T-helper 2 cell treated with Interferon-gamma antibody and Interleukin-4, amounts not matched to agents 5 μg/mL and 100 μg/mL, for 36 hours (primary cell): ENCODE measurements at regions not wholly inside any gene's neighbourhood (a gene's known extent, or its start where the extent isn't known, plus 50 kb on each side); places are given as distances from the start of the nearest gene placed in this dataset.

Experiments
- DNase-seq: peaks from one replicate; pipeline ENCODE4 v3.0.0; 2021; ENCODE audit warnings: low spot score
- H3K27ac Mint-ChIP-seq: one replicate; pipeline ENCODE4 v1.8.0; 2021; ENCODE audit warnings: mild to moderate bottlenecking, mixed read lengths
- H3K27me3 Mint-ChIP-seq: one replicate; pipeline ENCODE4 v1.8.0; 2021; ENCODE audit warnings: low read depth, mixed read lengths
- H3K36me3 Mint-ChIP-seq: one replicate; pipeline ENCODE4 v1.8.0; 2021; ENCODE audit warnings: low read depth, mixed read lengths
- H3K4me1 Mint-ChIP-seq: one replicate; pipeline ENCODE4 v1.8.0; 2021; ENCODE audit warnings: low read depth, mixed read lengths
- H3K4me3 Mint-ChIP-seq: one replicate; pipeline ENCODE4 v1.8.0; 2022; ENCODE audit warnings: mild to moderate bottlenecking, moderate library complexity, mixed read lengths
- H3K9me3 Mint-ChIP-seq: one replicate; pipeline ENCODE4 v1.8.0; 2021; ENCODE audit warnings: mixed read lengths

- H3K4me3 Mint-ChIP-seq, result no peak overlapping the region
- H3K4me1 Mint-ChIP-seq, result no peaks in the 10 kb centered on the region
- H3K27ac Mint-ChIP-seq, result no peak overlapping the region
- DNase-seq, result no peak
- H3K27me3 Mint-ChIP-seq, result peaks cover 10% of the 10 kb centered on the region
- no peaks in the 10 kb centered on the region for H3K36me3 Mint-ChIP-seq
- no peaks in the 10 kb centered on the region for H3K9me3 Mint-ChIP-seq
Observed at GRCh38 chr6:167731216-167731615, 95.5 kb upstream of the AFDN start.

DNA sequence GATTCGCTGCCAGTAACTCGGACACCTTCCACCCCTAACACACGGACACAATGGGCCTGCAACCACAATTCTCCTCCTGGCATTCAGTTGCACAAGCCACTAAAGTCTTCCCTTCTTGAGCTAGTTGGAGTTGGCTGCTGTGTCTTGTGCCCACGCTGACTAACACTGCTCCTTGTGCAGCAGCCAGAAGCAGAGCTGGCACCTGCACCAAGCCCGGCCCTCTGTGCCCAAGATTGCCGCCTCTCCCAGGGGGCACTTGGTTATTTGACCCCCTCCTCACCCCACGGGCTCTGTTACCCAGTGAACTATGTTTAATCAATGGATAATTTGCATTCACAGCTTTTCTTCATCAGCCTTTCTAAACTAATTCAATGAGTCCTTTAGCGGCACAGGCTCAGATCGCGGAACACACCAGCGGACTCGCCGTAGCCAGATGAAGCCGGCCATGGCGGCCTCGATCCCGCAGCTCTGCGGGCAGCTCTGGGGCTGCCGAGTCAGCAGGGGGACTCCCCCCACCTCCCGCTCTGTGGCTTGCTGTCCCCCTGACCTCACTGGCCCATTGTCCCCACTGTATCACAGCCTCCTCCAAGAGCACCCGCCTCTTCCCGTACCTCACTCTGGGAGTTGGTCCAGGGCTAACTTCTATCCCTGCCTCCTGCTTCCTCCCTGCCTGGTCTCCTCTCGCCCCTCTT lies 94.8 kb upstream of the AFDN start:
- DNase-seq, result no peak
- no peaks in the 10 kb centered on the region for H3K9me3 Mint-ChIP-seq
- no peaks in the 10 kb centered on the region for H3K4me1 Mint-ChIP-seq
- no peak overlapping the region for H3K27ac Mint-ChIP-seq
- no peaks in the 10 kb centered on the region for H3K36me3 Mint-ChIP-seq
- no peak overlapping the region for H3K4me3 Mint-ChIP-seq
- peaks cover 5% of the 10 kb centered on the region for H3K27me3 Mint-ChIP-seq

GRCh38 chr6:167733740-167734661 lies 92.7 kb upstream of the AFDN start:
- DNase-seq, result no peak
- no peak overlapping the region for H3K27ac Mint-ChIP-seq
- no peaks in the 10 kb centered on the region for H3K4me1 Mint-ChIP-seq

GRCh38 chr6:167734662-167735083 lies 92.0 kb upstream of the AFDN start:
- H3K4me3 Mint-ChIP-seq, result no peak overlapping the region
- H3K36me3 Mint-ChIP-seq, result no peaks in the 10 kb centered on the region
- no peak overlapping the region for H3K27ac Mint-ChIP-seq
- H3K4me1 Mint-ChIP-seq, result no peaks in the 10 kb centered on the region
- no peak for DNase-seq
- H3K9me3 Mint-ChIP-seq, result no peaks in the 10 kb centered on the region
- H3K27me3 Mint-ChIP-seq, result no peaks in the 10 kb centered on the region

More at GRCh38 chr6:167733740-167734661, 92.7 kb upstream of the AFDN start:
- Mint-ChIP-seq H3K27me3 (no peaks in the 10 kb centered on the region), H3K9me3 (no peaks in the 10 kb centered on the region), H3K4me3 (no peak overlapping the region), H3K36me3 (no peaks in the 10 kb centered on the region)

DNA sequence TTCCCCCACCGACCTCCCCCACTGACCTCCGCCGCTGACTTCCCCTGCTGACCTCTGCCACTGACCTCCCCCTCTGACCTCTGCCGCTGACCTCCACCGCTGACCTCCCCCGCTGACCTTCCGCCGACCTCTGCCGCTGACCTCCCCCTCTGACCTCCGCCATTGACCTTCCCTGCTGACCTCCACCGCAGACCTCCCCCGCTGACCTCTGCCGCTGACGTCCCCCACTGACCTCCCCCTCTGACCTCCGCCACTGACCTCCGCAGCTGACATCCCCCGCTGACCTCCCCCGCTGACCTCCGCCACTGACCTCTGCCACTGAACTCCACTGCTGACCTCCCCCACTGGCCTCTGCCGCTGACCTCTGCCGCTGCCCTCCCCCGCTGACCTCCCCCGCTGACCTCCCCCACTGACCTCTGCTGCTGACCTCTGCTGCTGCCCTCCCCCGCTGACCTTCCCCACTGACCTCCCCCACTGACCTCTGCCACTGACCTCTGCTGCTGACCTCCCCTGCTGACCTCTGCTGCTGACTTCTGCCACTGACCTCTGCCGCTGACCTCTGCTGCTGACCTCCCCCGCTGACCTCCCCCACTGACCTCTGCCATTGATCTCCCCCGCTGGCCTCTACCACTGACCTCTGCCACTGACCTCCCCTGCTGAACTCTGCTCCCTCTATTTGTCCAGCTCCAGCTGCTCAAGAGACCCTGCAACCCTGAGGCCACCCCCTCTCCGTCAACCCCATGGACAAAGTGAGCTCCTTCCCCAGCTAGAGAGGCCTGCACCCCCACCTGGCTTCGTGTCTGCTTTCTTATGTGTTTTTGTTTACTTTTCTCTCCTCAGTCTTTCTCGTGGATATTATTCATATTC lies 91.4 kb upstream of the AFDN start:
- H3K27ac Mint-ChIP-seq, result no peak overlapping the region

DNA sequence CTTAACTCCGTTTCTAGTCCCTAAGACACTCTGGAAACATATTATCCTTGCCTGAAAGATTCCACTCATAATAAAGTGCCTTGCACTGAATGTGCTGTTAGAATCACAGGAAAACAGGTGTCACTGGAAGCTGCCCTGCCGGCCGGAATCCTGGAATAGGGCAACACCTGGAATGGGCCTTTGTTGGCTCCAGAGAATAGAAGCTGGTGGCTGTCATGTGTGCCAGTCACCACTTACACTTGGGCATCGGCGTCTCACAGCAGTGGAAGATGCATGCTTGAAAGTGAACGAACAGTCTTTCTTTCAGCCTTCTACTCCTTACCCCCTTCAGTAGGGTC lies 90.8 kb upstream of the AFDN start:
- Mint-ChIP-seq H3K4me3 (no peak overlapping the region), H3K27ac (no peak overlapping the region), H3K27me3 (peaks cover 1% of the 10 kb centered on the region), H3K36me3 (no peaks in the 10 kb centered on the region), H3K9me3 (no peaks in the 10 kb centered on the region), H3K4me1 (no peaks in the 10 kb centered on the region)
- no peak for DNase-seq

More for the DNA sequence above, 91.4 kb upstream of the AFDN start:
- Mint-ChIP-seq H3K27me3 (peaks cover 1% of the 10 kb centered on the region), H3K4me3 (no peak overlapping the region), H3K4me1 (no peaks in the 10 kb centered on the region), H3K36me3 (no peaks in the 10 kb centered on the region), H3K9me3 (no peaks in the 10 kb centered on the region)
- DNase-seq, result no peak

GRCh38 chr6:167736486-167737204 lies 90.1 kb upstream of the AFDN start:
- Mint-ChIP-seq H3K4me3 (no peak overlapping the region), H3K36me3 (no peaks in the 10 kb centered on the region), H3K27me3 (peaks cover 1% of the 10 kb centered on the region), H3K9me3 (no peaks in the 10 kb centered on the region), H3K27ac (no peak overlapping the region), H3K4me1 (no peaks in the 10 kb centered on the region)
- DNase-seq, result no peak

DNA sequence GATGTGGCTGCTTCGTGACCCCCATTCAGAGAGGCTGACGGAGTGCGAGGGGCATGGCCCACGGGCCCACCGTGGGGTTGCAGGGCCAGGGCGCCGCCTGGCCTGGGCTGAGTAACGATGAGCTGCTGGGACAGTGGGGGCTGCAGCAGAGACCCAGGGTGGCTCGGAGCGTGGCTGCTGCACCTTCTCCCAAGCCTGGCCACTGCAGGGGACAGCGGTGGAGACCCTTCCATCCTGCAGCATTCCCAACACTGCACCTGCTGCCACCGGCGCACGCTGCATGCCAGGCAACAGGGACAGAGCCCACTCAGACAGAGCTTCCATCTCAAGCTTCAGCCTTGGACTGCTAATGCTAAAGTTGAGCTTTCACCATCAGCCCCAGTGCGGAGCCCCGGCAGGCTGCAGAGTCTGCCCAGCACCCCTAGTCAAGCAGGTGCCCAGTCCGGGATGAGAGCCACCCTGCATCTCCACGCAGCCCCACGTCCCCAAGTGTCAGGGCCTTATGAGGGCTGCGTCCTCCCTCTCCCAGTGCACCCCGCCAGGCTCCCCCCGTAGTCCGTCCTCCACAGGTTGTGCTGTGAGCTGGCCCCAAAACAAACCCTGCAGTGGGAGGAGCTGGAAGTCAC lies 89.4 kb upstream of the AFDN start:
- H3K4me1 Mint-ChIP-seq, result no peaks in the 10 kb centered on the region
- H3K27me3 Mint-ChIP-seq, result peaks cover 1% of the 10 kb centered on the region
- no peak overlapping the region for H3K27ac Mint-ChIP-seq
- H3K36me3 Mint-ChIP-seq, result no peaks in the 10 kb centered on the region
- H3K9me3 Mint-ChIP-seq, result no peaks in the 10 kb centered on the region
- H3K4me3 Mint-ChIP-seq, result no peak overlapping the region
- DNase-seq, result no peak

DNA sequence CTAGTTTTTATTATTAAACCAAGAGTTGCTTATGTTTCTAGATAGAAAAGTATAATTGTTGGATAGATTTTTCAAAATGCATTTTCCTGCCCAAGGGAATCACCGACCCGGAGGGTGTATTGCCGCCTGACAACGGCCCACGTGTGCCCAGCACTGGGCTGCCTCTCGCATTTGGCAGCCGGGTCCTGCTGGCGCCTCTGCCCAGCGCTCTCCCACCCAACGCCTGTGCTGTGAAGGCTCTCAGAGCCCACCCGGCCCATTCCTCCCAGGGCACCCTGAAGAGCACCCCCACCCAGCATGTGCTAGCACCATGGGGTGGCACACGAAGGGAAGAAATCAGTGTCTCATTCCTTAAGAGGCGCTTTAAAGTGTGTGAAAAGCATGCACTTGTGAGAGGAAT lies 88.3 kb upstream of the AFDN start:
- H3K9me3 Mint-ChIP-seq, result no peaks in the 10 kb centered on the region
- DNase-seq, result no peak
- no peaks in the 10 kb centered on the region for H3K4me1 Mint-ChIP-seq
- H3K4me3 Mint-ChIP-seq, result no peak overlapping the region
- H3K36me3 Mint-ChIP-seq, result no peaks in the 10 kb centered on the region
- no peak overlapping the region for H3K27ac Mint-ChIP-seq
- peaks cover 1% of the 10 kb centered on the region for H3K27me3 Mint-ChIP-seq

- Mint-ChIP-seq H3K9me3 (no peaks in the 10 kb centered on the region), H3K27ac (no peak overlapping the region)
Observed at GRCh38 chr6:167739721-167740475, 86.8 kb upstream of the AFDN start.

GRCh38 chr6:167742719-167743303 lies 83.9 kb upstream of the AFDN start:
- H3K9me3 Mint-ChIP-seq, result no peaks in the 10 kb centered on the region
- no peaks in the 10 kb centered on the region for H3K4me1 Mint-ChIP-seq
- no peak for DNase-seq
- no peak overlapping the region for H3K27ac Mint-ChIP-seq
- peaks cover 1% of the 10 kb centered on the region for H3K27me3 Mint-ChIP-seq
- no peaks in the 10 kb centered on the region for H3K36me3 Mint-ChIP-seq
- H3K4me3 Mint-ChIP-seq, result no peak overlapping the region

More at GRCh38 chr6:167739721-167740475, 86.8 kb upstream of the AFDN start:
- Mint-ChIP-seq H3K27me3 (peaks cover 1% of the 10 kb centered on the region), H3K4me1 (no peaks in the 10 kb centered on the region), H3K4me3 (no peak overlapping the region), H3K36me3 (no peaks in the 10 kb centered on the region)
- DNase-seq, result no peak
